ENCODE measurements at regions not wholly inside any gene's neighbourhood (a gene's known extent, or its start where the extent isn't known, plus 50 kb on each side); places are given as distances from the start of the nearest gene placed in this dataset.

GRCh38 chr7:69341288-69341687 is 257.0 kb upstream of the AUTS2 start:
- no peak overlapping the region for H3K4me3 ChIP-seq (ENCODE audit: low read length in 3 of 3)
- no peak for FAIRE-seq
- no peaks in the 10 kb centered on the region for H3K27me3 ChIP-seq (ENCODE audit: control insufficient read depth, insufficient read depth, low read length)
- DNase-seq, result no peak
- no peak overlapping the region for H3K27ac ChIP-seq (ENCODE audit: low read depth in 2 of 2, low read length in 2 of 2)
- TF ChIP-seq CTCF (IDR thresholded peaks at IDR 0.05; ENCODE audit: borderline replicate concordance, extremely low read depth, insufficient read depth), result no peak
- no peaks in the 10 kb centered on the region for H3K36me3 ChIP-seq (ENCODE audit: control insufficient read depth in 2 of 3, insufficient read depth in 3 of 3, low read length in 3 of 3)
- no peak overlapping the region for H3K9ac ChIP-seq (ENCODE audit: low read length in 3 of 3)
- intact Hi-C loops (cut with DNase I), result no loop called here
- H3K9me3 ChIP-seq (ENCODE audit: control insufficient read depth in 2 of 3, insufficient read depth in 1 of 3, low read length in 3 of 3), result peaks cover 0 to 4% (median 0%) of the 10 kb centered on the region in 3 donors
- no peaks in the 10 kb centered on the region for H3K4me1 ChIP-seq (ENCODE audit: control insufficient read depth in 2 of 3, insufficient read depth in 2 of 3, low read depth in 1 of 3, low read length in 3 of 3)

DNA sequence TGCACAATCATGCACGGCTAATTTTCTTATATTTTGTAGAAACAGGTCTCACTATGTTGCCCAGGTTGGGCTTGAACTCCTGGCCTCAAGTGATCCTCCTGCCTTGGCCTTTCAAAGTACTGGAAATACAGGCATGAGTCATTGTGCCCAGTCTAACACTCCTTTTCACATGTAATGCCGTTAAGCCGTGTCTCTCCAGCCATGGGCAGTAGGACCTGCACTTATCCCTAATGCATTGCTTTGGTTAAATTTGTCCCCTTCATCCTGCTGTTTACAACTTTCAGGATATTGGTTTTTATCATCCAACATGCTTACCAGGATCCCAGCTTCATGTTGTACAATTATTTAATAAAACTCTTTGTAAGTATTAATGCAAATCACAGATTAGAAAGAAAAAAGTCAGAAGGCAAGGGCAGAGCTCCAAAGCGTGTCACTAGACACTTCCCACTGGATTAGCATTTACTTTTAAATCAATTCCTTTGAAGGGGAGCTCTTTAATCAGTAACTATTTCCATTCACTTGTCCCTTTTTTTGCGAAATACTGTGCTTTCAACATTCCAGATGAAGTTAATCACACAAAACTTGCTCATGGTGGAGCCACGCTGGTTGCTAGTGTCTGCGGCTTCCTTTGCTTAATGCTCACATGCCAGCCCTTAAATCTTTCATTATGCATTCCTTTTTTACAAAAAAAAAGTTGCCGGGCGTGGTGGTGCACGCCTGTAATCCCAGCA is 256.0 kb upstream of the AUTS2 start:
- no peak overlapping the region for H3K4me3 ChIP-seq (ENCODE audit: low read length in 3 of 3)
- peaks cover 0 to 4% (median 0%) of the 10 kb centered on the region in 3 donors for H3K9me3 ChIP-seq (ENCODE audit: control insufficient read depth in 2 of 3, insufficient read depth in 1 of 3, low read length in 3 of 3)
- no peaks in the 10 kb centered on the region for H3K4me1 ChIP-seq (ENCODE audit: control insufficient read depth in 2 of 3, insufficient read depth in 2 of 3, low read depth in 1 of 3, low read length in 3 of 3)
- intact Hi-C loops (cut with DNase I), result no loop called here
- H3K36me3 ChIP-seq (ENCODE audit: control insufficient read depth in 2 of 3, insufficient read depth in 3 of 3, low read length in 3 of 3), result no peaks in the 10 kb centered on the region
- DNase-seq (no peak), FAIRE-seq (no peak)
- H3K27ac ChIP-seq (ENCODE audit: low read depth in 2 of 2, low read length in 2 of 2), result no peak overlapping the region
- TF ChIP-seq CTCF (IDR thresholded peaks at IDR 0.05; ENCODE audit: borderline replicate concordance, extremely low read depth, insufficient read depth), result no peak
- no peak overlapping the region for H3K9ac ChIP-seq (ENCODE audit: low read length in 3 of 3)
- no peaks in the 10 kb centered on the region for H3K27me3 ChIP-seq (ENCODE audit: control insufficient read depth, insufficient read depth, low read length)

- Histone ChIP-seq H3K4me1 (ENCODE audit: control insufficient read depth in 2 of 3, insufficient read depth in 2 of 3, low read depth in 1 of 3, low read length in 3 of 3) (no peaks in the 10 kb centered on the region), H3K9me3 (ENCODE audit: control insufficient read depth in 2 of 3, insufficient read depth in 1 of 3, low read length in 3 of 3) (no peaks in the 10 kb centered on the region), H3K27ac (ENCODE audit: low read depth in 2 of 2, low read length in 2 of 2) (no peak overlapping the region), H3K4me3 (ENCODE audit: low read length in 3 of 3) (no peak overlapping the region), H3K27me3 (ENCODE audit: control insufficient read depth, insufficient read depth, low read length) (no peaks in the 10 kb centered on the region), H3K9ac (ENCODE audit: low read length in 3 of 3) (no peak overlapping the region), H3K36me3 (ENCODE audit: control insufficient read depth in 2 of 3, insufficient read depth in 3 of 3, low read length in 3 of 3) (no peaks in the 10 kb centered on the region)
- TF ChIP-seq CTCF (IDR thresholded peaks at IDR 0.05; ENCODE audit: borderline replicate concordance, extremely low read depth, insufficient read depth), result no peak
- no peak for FAIRE-seq
- intact Hi-C loops (cut with DNase I), result no loop called here
- no peak for DNase-seq
Measured at GRCh38 chr7:69349291-69349690, 249.0 kb upstream of the AUTS2 start.

All from kidney (tissue), 13 donors.